GM12878 (cell line): ENCODE measurements at regions not wholly inside any gene's neighbourhood (a gene's known extent, or its start where the extent isn't known, plus 50 kb on each side); places are given as distances from the start of the nearest gene placed in this dataset.

Experiments
- ATAC-seq: fragments of 200-7000 bp; cut with Tn5 transposase; 3 replicates; pipeline ENCODE4 v1.9.1; 2020; ENCODE audit warnings: mild to moderate bottlenecking, moderate library complexity
- BruUV-seq: library from RNA; stranded (reverse); fragments of 400-500 nt; replicated peaks from 2 replicates; lab custom pipeline; 2021; lab: Mats Ljungman, UMichigan
- CTCF ChIA-PET: fragments of 300-600 bp; sonication (Branson Sonifier 250); formaldehyde crosslinking; extraction: SDS; loops from one replicate; lab custom pipeline; 2021; ENCODE audit warnings: inconsistent platforms; lab: Yijun Ruan, JAX
- POLR2A ChIA-PET: fragments of 350-600 bp; formaldehyde crosslinking; extraction: SDS; loops from one replicate; lab custom pipeline; 2021; ENCODE audit warnings: inconsistent platforms; lab: Charles Lee
- RAD21 ChIA-PET: fragments of 300-600 bp; sonication (Branson Sonifier 250); formaldehyde crosslinking; loops from one replicate; lab custom pipeline; 2023; ENCODE audit warnings: antibody characterized with exemption; ENCODE audit not compliant: unreplicated experiment; lab: Charles Lee
- SMC1A ChIA-PET: fragments of 300-600 bp; sonication (Branson Sonifier 250); formaldehyde crosslinking; loops from one replicate; lab custom pipeline; 2023; ENCODE audit not compliant: unreplicated experiment, uncharacterized antibody; lab: Charles Lee
- DNase-seq: peaks from one replicate; pipeline ENCODE4 v3.0.0-alpha.2; 2011; ENCODE audit warnings: low read depth, low spot score
- FAIRE-seq: peaks from 3 replicates; lab custom pipeline; 2011; peaks lifted over from hg19 to GRCh38; lab: Jason Lieb, UNC
- H2AFZ ChIP-seq: 2 replicates; pipeline ENCODE4 v1.6.0; 2011; ENCODE audit warnings: low read depth, low read length, control low read depth; ENCODE audit not compliant: control insufficient read depth
- H3K27ac ChIP-seq: 2 replicates; pipeline ENCODE4 v1.5.1; 2011; ENCODE audit warnings: control low read depth; ENCODE audit not compliant: control insufficient read depth, insufficient read depth
- H3K27me3 ChIP-seq, 2 experiments: replicated peaks in 1 of 2; 2 replicates each; pipeline versions ENCODE4 v1.6.0 to v1.6.1; 2011; ENCODE audit warnings: low read length in 1 of 2; ENCODE audit not compliant: control insufficient read depth in 2 of 2, insufficient read depth in 2 of 2
- H3K36me3 ChIP-seq, 2 experiments: 2 replicates each; pipeline ENCODE4 v1.5.1; 2011; ENCODE audit warnings: low read length in 1 of 2; ENCODE audit not compliant: control insufficient read depth in 2 of 2, insufficient read depth in 2 of 2
- H3K4me1 ChIP-seq: 2 replicates; pipeline ENCODE4 v1.6.1; 2011; ENCODE audit warnings: mild to moderate bottlenecking, low read length, moderate library complexity, mixed read lengths; ENCODE audit not compliant: control insufficient read depth, insufficient read depth
- H3K4me2 ChIP-seq: 2 replicates; pipeline ENCODE4 v1.6.0; 2011; ENCODE audit warnings: control low read depth; ENCODE audit not compliant: control insufficient read depth, insufficient read depth
- H3K4me3 ChIP-seq: fragments of 200-600 bp; sonication (generic); 2 replicates; pipeline ENCODE4 v1.5.1; 2016
- H3K79me2 ChIP-seq: 2 replicates; pipeline ENCODE4 v1.6.0; 2011; ENCODE audit warnings: low read length; ENCODE audit not compliant: control insufficient read depth, insufficient read depth
- H3K9ac ChIP-seq: 2 replicates; pipeline ENCODE4 v1.8.0; 2011; ENCODE audit warnings: low read length, control low read depth, mixed read lengths; ENCODE audit not compliant: control insufficient read depth, insufficient read depth
- H3K9me3 ChIP-seq: replicated peaks from 3 replicates; pipeline ENCODE4 v1.5.1; 2011; ENCODE audit warnings: mild to moderate bottlenecking, low read length; ENCODE audit not compliant: control insufficient read depth, insufficient read depth
- H4K20me1 ChIP-seq: 2 replicates; pipeline ENCODE4 v1.6.0; 2011; ENCODE audit not compliant: control insufficient read depth, insufficient read depth
- BHLHE40 ChIP-seq, 2 experiments: fragments of 450-650 bp in 1 of 2; IDR thresholded peaks; 2 replicates each; pipeline ENCODE4 v1.6.1; 2011 to 2017; ENCODE audit warnings: low read depth in 2 of 2, borderline replicate concordance in 1 of 2, improper control_type of control experiment in 1 of 2, low read length in 1 of 2, mild to moderate bottlenecking in 1 of 2
- NR2F1 ChIP-seq: fragments of 450-650 bp; conservative IDR thresholded peaks from 2 replicates; pipeline ENCODE4 v1.6.1; 2017; ENCODE audit warnings: mild to moderate bottlenecking
- POLR2AphosphoS5 ChIP-seq: IDR thresholded peaks from 2 replicates; pipeline ENCODE4 v1.6.1; 2011; ENCODE audit warnings: mild to moderate bottlenecking, low read length, inconsistent platforms
- SKIL ChIP-seq: fragments of 450-650 bp; IDR thresholded peaks from 2 replicates; pipeline ENCODE4 v1.6.1; 2017; ENCODE audit warnings: mild to moderate bottlenecking, low read depth, inconsistent platforms; ENCODE audit not compliant: poor library complexity, severe bottlenecking
- TCF7 ChIP-seq: IDR thresholded peaks from 2 replicates; pipeline ENCODE4 v1.6.1; 2014; ENCODE audit warnings: antibody characterized with exemption, borderline replicate concordance
- ZBED1 ChIP-seq: IDR thresholded peaks from 2 replicates; pipeline ENCODE4 v1.6.1; 2016; ENCODE audit warnings: borderline replicate concordance
- WGBS: methylation state at CpG from one replicate; pipeline ENCODE4 v1.1.6; 2016; ENCODE audit warnings: low lambda C conversion rate; ENCODE audit not compliant: insufficient replicate concordance, insufficient coverage; ENCODE audit errors: missing lambda C conversion rate; 5-methylcytosine and 5-hydroxymethylcytosine counted together
- in situ Hi-C: fragments of 300-500 bp; cut with MboI; formaldehyde crosslinking; loops from 9 replicates; pipeline ENCODE4 v1.14.3; 2018; ENCODE audit warnings: mixed read lengths
- intact Hi-C: fragments of 100-400 bp; cut with micrococcal nuclease; formaldehyde crosslinking; loops from one replicate; pipeline ENCODE4 v1.14.2; 2022; ENCODE audit not compliant: unreplicated experiment

- CTCF ChIA-PET = interaction anchor here (1.2 to 5.5 kb wide), 2 partner anchors 20 to 36 kb away, joined by 3 to 20 read pairs; no protein-coding TSS in a partner anchor
- H3K4me2 ChIP-seq = no peak overlapping the region
- no peak overlapping the region for H3K4me3 ChIP-seq
- POLR2A ChIA-PET = interaction anchor here (0.6 kb wide), 1 partner anchor 30 kb away, joined by 3 read pairs; no protein-coding TSS in a partner anchor
- H3K4me1 ChIP-seq = no peaks in the 10 kb centered on the region
- no peak overlapping the region for H3K9ac ChIP-seq
- in situ Hi-C loops = no loop called here
- H4K20me1 ChIP-seq = no peaks in the 10 kb centered on the region
- no peaks in the 10 kb centered on the region for H3K27me3 ChIP-seq
- RAD21 ChIA-PET = interaction anchor here (1.0 to 1.1 kb wide), 2 partner anchors 175 to 248 kb away, joined by 3 to 4 read pairs; no protein-coding TSS in a partner anchor
- no peak for TF ChIP-seq NR2F1
- no peak for TF ChIP-seq BHLHE40 (IDR thresholded peaks at IDR 0.05; ENCODE audit: borderline replicate concordance in 1 of 2, low read depth in 2 of 2, low read length in 1 of 2)
- no peak for TF ChIP-seq SKIL
- no peak for TF ChIP-seq POLR2AphosphoS5
- TF ChIP-seq ZBED1 = no peak
- no peak for TF ChIP-seq TCF7
- H3K27ac ChIP-seq = no peak overlapping the region
- no TSS peak for BruUV-seq
- H2AFZ ChIP-seq = no peak overlapping the region
- no peaks in the 10 kb centered on the region for H3K9me3 ChIP-seq
- H3K79me2 ChIP-seq = no peaks in the 10 kb centered on the region
- intact Hi-C loops = no loop called here
- WGBS = 43% methylated on average over 7 of the region's 7 CpGs
- SMC1A ChIA-PET = interaction anchor here (0.6 to 6.1 kb wide), 10 partner anchors 9 to 365 kb away, joined by 3 to 77 read pairs (median 4); no protein-coding TSS in a partner anchor
- DNase-seq (no peak), FAIRE-seq (no peak), ATAC-seq (no peak)
- no peaks in the 10 kb centered on the region for H3K36me3 ChIP-seq
Observed at GRCh38 chr3:28077572-28077971, 163.8 kb upstream of the CMC1 start.
